ENCODE measurements at regions not wholly inside any gene's neighbourhood (a gene's known extent, or its start where the extent isn't known, plus 50 kb on each side); places are given as distances from the start of the nearest gene placed in this dataset.
A peak's percentile ranks its signal among the peaks of the same experiment; 100 is the strongest.
"Not testable (repeated sequence)": the region's sequence is repeated elsewhere in the genome, so short reads cannot be mapped to it uniquely, and the experiment has no call there.

DNA sequence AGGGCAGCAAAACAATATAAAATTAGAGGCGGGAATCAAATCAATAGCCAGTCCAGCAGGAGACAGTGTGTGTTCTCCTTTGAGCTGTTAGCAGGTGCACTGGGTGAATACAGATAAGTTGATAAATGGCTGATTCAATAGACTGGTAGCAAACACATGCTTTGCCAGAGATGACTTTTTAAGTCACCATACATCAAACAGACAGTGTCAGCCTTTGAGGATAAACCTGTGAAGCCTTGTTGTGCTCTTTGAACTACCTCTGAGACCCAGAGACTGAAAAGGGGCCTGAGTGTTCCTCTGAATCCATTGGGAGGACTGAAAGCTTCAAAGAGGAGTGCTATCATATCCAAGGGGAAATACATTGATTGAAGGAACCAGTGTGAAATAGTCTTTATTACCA, 301.9 kb downstream of the RASEF start:
- DNase-seq = no peak

DNA sequence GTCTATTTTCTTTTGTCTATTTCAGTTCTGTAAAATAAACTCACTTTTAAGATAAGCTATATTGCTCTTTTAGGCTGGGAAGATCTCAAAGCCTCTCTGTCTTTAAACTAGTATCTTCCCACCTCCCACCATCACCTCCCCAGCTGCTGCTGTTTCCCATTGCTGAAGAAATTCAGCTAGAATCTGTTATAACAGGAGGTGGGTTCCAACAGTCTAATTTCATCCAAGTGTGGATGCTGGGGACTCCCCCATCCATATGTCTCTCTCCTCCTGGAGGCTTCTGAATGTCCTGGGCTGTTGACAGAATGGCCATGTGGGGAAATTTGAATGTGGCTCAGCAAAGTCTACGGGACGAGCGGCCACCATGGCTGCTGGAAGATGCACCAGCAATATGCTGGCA, 301.0 kb downstream of the RASEF start:
- DNase-seq = no peak

DNA sequence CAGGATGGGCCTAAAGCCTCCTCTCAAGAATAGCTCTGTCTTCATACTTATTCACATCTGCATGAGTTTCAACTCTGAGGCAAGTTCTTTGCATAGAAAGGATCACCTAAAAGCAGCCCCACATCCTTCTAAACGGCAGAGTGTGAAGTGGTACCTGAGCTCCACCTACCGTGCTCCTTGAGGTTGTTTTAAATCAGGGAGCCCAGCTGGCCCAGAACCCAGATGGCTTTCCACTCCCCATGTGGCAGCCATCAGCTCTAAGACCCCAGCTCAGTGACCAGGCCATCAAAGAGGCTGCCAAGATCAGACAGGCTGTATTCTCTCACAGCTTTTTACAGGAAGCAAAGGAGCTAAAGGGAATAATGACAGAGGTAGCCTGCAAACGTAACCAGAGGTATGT, 299.3 kb downstream of the RASEF start:
- no peak for DNase-seq

DNA sequence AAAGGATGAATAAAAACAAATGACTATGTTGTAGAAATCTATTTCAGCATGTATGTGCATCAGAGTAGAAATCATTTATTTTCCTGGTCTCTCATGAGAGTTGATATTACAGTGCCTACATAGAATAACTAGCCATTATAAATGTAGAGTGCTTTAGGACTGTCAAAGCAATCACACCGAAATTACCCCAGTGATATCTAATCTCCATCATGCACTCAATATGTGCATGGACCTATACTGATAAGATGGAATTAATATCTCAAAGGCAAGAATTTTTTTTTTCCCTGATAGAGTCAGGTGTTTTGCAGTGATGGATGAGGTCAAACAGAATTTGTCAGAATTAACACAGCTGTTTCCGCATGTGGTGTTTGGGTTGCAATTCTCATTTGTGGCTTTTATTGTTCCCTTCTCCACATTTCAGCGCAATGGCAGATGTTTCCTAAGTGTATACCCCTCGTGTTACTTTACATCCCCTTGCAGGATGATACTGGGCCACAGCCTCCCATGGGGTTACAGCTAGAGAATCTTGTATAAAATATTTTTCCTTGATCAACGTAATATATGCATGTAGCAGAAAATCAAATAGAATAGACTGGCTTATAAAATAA, 298.8 kb downstream of the RASEF start:
- no peak for DNase-seq

DNA sequence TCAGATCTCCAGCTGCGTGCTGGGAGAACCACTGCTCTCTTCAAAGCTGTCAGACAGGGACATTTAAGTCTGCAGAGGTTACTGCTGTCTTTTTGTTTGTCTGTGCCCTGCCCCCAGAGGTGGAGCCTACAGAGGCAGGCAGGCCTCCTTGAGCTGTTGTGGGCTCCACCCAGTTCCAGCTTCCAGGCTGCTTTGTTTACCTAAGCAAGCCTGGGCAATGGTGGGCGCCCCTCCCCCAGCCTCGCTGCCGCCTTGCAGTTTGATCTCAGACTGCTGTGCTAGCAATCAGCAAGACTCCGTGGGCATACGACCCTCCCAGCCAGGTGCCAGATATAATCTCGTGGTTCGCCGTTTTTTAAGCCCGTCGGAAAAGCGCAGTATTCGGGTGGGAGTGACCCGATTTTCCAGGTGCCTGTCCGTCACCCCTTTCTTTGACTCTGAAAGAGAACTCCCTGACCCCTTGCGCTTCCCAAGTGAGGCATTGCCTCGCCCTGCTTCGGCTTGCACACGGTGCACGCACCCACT, 288.2 kb downstream of the RASEF start:
- not testable (repeated sequence) for DNase-seq

DNA sequence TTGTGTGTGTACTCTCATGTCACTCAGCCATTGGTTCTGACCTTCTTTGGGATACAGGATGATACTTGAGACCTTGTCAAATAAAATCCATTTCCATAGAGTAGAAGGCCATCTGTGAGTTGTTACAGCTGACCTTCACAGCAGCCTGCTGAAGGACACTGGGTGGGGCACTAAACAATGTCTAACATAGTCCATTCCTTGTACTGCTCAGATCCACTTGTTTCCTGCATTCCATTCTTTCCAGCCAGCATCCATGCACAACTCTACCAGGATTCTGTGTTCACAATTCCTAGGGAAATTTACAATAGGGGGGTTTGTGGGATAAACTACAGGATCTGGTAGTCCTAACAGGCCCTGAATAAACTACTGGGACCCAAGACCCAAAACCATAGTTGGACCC, 286.4 kb downstream of the RASEF start:
- no peak for DNase-seq

DNA sequence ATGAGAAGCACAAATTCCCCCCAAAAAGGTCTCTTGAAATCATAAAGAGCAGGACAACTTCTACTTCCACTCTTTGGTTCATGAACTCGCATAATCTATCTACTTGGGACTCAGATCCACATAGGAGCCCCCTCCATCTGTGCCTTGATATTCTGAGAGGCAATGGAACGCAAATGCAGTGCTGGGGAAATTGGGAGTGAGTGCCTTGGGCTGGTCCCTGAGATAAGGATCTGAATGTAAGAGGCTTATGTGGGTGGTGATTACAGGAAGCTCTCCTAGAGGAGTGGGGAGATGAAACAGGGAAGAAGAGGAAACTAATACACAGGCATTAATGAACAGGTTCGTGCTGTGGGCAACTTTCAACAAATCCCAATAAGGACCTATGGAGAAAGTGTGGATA, 285.6 kb downstream of the RASEF start:
- DNase-seq = no peak

DNA sequence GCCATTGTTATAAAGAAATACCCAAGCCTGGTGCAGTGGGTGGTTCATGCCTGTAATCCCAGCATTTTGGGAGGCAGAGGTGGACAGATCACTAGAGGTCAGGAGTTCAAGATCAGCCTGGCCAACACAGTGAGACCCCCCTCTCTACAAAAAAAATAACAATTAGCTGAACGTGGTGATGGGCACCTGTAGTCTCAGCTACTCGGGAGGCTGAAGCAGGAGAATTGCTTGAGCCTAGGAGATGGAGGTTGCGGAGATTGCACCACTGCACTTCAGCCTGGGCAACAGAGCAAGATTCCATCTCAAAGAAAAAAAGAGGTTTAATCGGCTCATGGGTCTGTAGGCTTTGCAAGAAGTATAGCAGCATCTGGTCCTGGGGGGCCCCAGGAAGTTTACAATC, 284.0 kb downstream of the RASEF start:
- not testable (repeated sequence) for DNase-seq

DNA sequence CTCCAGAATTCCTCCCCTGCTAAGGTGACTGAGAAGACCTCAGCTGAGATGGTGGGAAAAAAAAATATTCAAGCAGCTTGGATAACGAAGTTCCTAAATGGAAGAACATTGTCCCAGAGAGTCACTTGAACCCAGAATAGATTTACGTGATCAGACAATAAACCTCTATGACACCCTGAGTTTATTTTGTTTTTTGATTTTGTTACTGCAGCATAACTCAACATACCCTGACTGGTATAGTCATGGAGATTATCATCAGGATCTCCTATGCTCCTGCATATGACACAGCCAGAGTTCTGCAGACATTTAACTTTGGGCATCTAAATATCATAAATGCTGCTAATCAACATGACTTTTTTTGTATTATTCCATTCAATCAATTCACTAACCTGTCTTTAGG, 282.9 kb downstream of the RASEF start:
- DNase-seq = no peak

DNA sequence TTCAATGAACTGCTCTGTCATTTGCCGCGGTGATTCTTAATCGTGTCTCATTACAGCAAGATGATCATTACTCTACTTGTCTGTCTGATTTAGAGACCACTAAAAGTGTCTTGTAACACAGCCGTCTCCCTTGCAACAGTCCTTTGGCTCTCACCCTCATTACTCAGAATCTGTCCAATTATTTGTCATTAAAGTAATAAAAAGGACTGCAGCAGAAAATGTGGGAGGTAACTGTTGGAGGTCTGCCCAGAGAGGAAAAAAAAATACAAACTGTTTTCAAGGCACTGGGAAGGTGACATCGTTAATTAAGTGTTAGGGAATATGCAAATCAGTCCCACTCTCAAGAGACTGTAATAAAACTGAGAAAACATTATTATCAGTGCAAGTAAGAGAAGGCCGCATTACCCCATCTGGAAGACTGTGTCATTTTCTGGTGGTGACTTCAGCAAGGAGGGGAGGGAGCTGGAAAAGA, 281.0 kb downstream of the RASEF start:
- no peak for DNase-seq

DNA sequence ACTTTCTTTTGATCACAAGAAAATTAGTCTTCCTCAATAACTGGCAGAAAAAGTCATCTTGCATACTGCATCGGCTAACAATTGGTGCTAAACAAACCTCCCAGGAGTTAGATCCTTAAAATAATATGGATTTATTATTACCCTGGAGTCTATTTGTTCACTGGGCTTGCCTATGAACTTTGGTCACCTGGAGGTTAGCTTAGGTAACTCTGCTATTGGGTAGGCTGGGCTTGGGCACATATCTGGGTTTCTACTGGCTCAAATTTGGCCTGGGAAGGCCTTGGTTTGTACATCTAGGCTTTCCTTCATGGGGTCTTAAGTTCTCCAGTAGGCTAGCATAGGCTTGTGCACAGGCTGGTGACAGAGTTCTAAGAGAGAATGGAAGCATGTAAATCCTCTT, 279.9 kb downstream of the RASEF start:
- DNase-seq = no peak

DNA sequence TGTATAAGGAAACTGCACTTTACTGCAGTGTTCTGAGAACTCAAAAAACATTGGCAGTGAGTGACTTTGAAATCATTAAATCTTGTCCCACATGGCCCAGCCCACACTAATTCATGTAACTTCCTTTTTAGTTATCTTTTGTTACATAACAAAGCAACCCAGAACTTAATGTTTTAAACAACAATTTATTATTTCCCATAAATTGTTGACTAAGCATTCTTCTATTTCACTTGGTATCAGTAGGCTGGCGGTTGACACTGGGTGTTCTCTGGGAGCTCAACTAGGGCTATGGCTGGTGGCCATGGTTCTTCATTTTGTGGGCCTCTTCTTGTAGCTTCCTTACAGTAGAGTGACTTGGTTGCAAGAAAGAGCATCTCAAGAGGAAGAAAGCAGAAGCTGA, 278.4 kb downstream of the RASEF start:
- DNase-seq = no peak

DNA sequence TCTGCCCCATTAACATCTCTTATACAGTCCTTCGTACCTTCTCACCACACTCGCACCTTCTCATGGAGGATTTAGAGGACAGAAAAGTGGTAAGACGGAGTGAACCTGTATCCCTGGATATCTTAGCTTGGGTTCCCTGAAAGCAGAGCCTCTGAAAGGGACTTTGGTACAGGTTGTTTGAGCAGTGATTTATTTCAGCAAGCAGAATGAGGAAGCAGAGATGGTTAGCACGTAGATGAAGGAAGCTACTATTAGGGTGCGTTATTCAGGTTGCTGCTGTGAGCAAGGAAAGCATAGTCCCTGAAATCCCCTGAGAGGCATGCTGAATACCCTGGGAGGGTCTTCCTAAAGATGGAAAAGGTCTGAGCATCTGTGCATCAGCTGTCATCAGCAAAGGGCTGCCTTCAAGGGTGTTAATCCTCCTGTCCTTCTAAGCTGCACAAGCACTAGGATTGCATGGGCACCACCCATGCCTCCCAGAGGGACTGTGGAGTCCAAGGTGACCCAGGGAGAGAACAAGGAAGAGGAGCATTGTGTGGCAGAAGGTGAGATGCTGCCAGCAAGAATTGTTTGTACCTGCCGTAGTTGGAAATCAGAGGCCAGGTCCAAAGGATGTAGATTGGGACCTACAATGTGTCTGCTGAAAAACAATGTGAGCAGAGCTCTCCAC, 273.7 kb downstream of the RASEF start:
- no peak for DNase-seq

DNA sequence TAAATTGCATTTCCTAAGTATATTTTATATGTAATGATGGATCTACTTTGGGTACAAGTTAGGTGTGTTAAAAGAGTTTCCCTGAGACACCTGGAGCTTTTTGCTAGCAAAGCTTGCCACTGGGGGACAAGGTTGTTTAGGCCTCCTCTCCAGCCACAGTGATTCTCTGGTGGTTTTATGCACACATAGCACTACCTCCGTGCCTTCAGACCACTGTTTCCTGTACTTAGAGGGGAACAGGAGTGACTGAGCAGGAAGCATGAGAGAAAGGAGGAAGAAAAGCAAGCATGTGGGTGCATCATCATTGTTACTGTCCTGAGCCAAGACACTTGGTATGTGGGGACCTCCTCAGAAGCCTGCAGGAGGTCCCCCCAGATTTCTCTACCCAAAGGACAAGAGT, 272.1 kb downstream of the RASEF start:
- DNase-seq = no peak

DNA sequence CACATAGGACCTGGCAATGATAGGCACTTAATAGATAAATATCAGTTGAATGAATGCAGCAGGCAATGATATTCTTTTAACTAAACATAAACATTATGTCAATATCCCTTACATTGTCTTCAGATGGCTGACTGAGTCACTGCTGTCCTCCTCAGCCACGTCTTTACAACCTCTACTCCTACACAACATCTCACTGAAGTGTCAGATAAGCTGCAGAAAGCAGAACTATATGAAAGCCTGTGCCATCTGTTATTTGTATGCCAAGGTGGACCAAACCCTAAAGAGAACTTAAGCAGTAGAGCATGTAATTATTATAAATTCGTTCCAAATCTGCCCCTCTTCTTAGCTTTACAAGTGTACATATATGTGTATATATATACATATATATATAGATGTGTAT, 271.2 kb downstream of the RASEF start:
- DNase-seq = no peak

DNA sequence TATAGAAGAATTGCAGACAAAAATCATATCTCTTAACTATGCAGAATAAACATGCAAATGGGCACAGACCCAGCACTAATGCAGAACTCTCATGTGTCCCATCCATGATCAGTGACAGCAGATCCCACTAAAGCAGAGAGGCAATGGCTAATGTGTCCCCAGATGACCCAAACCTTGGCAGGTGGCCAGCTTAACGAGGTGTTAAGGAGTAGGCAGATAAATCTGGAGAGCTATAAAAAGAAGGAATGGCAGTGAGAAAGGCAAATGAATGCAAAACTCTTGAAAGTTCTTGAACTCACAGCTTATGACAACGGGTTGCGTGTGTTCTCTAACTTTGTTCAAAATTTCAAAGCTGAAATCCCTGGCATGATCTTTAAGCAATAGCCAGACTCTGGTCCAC, 265.4 kb downstream of the RASEF start:
- DNase-seq = peak; percentile 0

DNA sequence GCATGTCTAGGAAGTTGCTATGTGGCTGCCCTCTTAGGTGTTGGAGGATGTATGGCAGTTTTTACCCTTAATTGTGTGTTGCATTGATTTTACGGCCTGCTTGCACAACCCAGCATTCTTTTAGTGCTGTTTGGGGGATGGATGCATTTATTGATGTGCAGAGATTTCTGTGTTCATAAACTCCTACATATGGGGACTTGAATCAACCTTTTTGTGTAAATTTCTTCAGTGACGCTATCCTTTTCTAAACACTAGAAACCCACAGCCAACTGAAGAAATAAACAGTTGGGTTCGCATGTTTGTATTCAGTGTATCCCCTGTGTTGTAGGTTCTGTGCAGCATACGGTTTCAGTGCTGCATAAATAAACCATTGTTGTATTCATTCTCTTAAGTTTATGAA, 263.7 kb downstream of the RASEF start:
- DNase-seq = no peak

DNA sequence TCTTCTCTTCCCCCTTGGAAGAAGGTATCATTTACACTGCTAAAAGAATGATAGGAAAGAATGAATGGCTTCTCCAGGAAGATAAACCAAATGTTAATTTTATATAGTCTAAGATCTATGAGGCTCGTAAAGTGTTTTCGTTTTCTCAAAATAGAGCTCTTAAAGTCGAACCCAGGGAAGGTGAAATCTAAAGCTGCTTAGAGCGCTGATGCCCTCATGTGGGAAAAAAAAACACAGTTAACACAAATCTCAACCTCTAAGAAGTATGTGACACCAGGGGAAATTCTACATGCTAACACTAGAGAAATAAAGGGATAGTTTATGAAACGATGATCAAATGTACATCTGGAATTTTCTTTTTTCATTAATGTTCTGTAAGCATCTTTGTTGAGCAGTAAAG, 257.9 kb downstream of the RASEF start:
- no peak for DNase-seq

DNA sequence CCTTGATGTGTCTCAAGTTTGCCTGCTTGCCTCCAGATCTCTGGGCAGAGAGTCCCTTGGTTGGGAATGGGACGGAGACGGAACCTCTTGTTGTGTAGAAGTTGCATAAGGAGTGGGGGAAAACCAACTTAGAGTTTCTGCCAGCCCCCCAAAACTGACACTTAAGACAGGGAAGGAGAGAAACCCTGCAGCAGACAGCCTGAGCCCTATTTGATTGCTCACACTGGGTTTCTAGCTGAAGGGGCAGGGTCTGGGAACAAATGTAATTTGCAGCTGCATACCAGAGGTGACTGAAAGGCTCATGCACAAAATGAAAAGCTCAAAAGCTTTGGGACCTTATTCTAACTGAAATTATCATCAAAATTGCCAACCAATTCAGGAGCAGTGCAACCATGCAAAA, 254.5 kb downstream of the RASEF start:
- DNase-seq = no peak

DNA sequence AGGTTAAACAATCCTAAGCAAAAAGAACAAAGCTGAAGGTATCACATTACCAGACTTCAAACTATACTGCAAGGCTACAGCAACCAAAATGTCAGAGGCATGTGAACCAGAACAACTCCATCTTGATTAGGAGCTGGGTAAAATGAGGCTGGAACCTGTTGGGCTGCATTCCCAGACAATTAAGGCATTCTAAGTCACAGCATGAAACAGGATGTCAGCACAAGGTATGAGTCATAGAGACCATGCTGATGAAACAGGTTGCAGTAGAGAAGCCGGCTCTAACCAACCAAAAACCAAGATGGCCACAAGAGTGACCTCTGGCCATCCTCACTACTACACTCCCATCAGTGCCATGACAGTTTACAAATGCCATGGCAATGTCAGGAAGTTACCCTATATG, 252.0 kb downstream of the RASEF start:
- DNase-seq = peak; percentile 62

DNA sequence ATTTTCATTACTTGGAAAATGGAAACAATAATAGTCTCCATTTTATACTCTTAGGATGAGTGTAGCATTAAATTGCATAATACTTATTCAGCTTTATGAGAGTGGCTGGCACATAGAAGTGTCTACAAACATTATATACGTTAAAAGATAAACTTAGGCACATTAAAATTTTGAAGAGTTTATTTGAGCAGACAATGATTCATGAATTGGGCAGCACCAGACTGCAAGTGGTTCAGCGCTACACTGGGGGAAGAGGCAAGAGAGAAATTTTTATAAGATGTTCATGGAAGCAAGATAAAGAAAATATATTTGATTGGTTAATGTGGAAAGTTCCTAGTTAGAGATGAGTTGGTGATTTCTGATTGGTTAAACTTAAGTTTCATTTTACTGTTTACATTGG, 243.7 kb downstream of the RASEF start:
- no peak for DNase-seq

DNA sequence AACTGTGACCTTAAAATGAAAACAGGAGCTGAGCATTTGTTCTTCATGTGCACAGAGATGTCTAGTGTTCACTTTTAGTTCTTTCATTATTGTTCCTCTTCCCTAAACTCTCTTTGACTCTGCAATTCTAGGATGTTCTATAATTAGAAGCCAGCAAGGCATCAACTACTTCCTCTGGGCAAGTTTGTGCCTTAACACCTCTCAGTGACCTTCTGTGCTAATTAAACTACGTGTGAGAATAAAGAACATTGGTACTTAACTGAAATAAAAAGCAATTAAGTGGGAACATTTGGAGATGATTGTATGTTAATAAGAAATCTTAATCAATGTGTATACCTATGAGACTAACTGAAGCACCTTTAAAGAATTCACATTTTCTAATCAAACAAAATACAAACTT, 242.8 kb downstream of the RASEF start:
- no peak for DNase-seq

DNA sequence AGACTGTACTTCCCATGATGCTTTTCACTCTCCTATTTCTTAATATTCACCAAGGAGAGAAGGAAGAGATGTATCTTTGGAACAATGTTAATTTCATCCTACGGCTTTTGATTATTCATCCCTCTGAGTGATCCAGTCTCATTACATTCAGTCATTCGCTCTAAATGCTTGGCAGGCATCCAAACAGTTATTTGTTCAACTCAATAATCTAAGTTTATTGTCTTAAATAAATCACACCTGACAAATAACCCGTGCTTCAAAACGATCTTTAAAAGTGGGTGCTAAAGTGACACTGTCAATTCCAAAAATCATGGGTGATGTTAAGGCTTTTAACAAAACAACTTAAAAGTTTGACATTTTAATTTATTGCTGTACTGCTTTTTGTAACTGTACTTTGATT, 233.1 kb downstream of the RASEF start:
- no peak for DNase-seq

DNA sequence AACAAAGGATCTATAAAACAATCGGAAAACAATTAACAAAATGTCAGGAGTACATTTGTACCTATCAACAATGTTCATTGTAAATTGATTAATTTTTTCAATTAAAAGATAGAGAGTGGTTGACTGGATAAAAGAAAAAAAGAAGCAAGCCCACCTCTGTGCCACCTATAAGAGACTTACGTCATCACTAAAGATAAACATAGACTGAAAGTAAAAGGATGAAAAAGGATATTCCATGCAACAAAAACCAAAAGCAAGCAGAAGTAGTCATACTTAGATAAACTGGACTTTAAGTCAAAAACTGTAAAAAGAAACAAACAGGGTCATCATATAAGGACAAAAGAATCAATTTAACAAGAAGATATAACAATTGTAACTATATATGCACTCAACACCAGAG, 197.4 kb downstream of the RASEF start:
- no peak for DNase-seq

Measured in fibroblast of skin of right biceps (primary cell).